Activated CD4-positive, alpha-beta memory T cell treated with anti-CD3 and anti-CD28 coated beads for 36 hours (primary cell): ENCODE measurements at regions not wholly inside any gene's neighbourhood (a gene's known extent, or its start where the extent isn't known, plus 50 kb on each side); places are given as distances from the start of the nearest gene placed in this dataset.
"Not testable (repeated sequence)": the region's sequence is repeated elsewhere in the genome, so short reads cannot be mapped to it uniquely, and the experiment has no call there.

Experiments
- CTCF ChIA-PET: fragments of 350-600 bp; sonication (Branson Sonifier 250); formaldehyde crosslinking; loops from one replicate; lab custom pipeline; 2021; ENCODE audit warnings: antibody characterized with exemption, inconsistent platforms; lab: Charles Lee
- POLR2A ChIA-PET: fragments of 350-600 bp; sonication (Branson Sonifier 250); formaldehyde crosslinking; loops from one replicate; lab custom pipeline; 2021; ENCODE audit warnings: antibody characterized with exemption; lab: Charles Lee
- DNase-seq: peaks from one replicate; pipeline ENCODE4 v3.0.0-alpha.2; 2020
- H3K27ac Mint-ChIP-seq: one replicate; pipeline ENCODE4 v1.8.0; 2021; ENCODE audit warnings: mixed read lengths
- H3K27me3 Mint-ChIP-seq: one replicate; pipeline ENCODE4 v1.8.0; 2021; ENCODE audit warnings: mixed read lengths
- H3K36me3 Mint-ChIP-seq: one replicate; pipeline ENCODE4 v1.8.0; 2021; ENCODE audit warnings: mixed read lengths
- H3K4me1 Mint-ChIP-seq: one replicate; pipeline ENCODE4 v1.8.0; 2021; ENCODE audit warnings: low read depth, mixed read lengths
- H3K4me3 Mint-ChIP-seq: one replicate; pipeline ENCODE4 v1.8.0; 2021; ENCODE audit warnings: mild to moderate bottlenecking, mixed read lengths
- H3K9me3 Mint-ChIP-seq: one replicate; pipeline ENCODE4 v1.8.0; 2021; ENCODE audit warnings: mixed read lengths
- intact Hi-C: fragments of 100-400 bp; cut with micrococcal nuclease; formaldehyde crosslinking; loops from one replicate; pipeline ENCODE4 v1.15.1; 2023

DNA sequence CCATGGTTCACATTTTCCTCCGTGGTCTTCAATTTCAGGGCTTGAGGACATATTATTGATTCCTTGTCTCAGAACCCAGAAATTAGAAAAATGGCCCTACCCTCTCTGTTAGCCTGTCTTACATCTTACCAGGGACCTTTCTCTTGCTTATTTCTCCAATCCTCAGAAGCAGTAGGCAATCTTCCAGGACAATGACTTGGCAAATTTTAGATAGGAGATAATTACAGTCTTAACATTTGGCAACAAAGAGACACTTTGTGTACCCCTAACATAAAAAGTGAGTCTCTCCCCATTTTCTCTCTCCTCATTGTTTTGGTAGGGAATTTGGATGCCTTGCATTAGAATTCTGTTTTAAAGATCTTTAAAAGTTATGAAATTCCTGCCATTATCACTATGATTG is 778.1 kb upstream of the SLIT2 start:
- Mint-ChIP-seq H3K9me3 (peaks cover 19% of the 10 kb centered on the region), H3K27ac (no peak overlapping the region), H3K4me3 (no peak overlapping the region), H3K36me3 (no peaks in the 10 kb centered on the region), H3K4me1 (no peaks in the 10 kb centered on the region), H3K27me3 (no peaks in the 10 kb centered on the region)
- CTCF ChIA-PET = no interaction called here
- no peak for DNase-seq
- intact Hi-C loops = no loop called here
- POLR2A ChIA-PET = no interaction called here

- Mint-ChIP-seq H3K9me3 (peaks cover 19% of the 10 kb centered on the region), H3K36me3 (no peaks in the 10 kb centered on the region), H3K27ac (no peak overlapping the region), H3K4me3 (no peak overlapping the region), H3K4me1 (no peaks in the 10 kb centered on the region), H3K27me3 (no peaks in the 10 kb centered on the region)
- intact Hi-C loops = no loop called here
- DNase-seq = no peak
- CTCF ChIA-PET = no interaction called here
- POLR2A ChIA-PET = no interaction called here
These were observed 779.0 kb upstream of the SLIT2 start for GRCh38 chr4:19472666-19473065.

- H3K4me1 Mint-ChIP-seq, H3K4me3 Mint-ChIP-seq, H3K27me3 Mint-ChIP-seq, intact Hi-C loops, H3K27ac Mint-ChIP-seq, CTCF ChIA-PET, H3K36me3 Mint-ChIP-seq, POLR2A ChIA-PET, DNase-seq: not testable (repeated sequence)
- peaks cover 19% of the 10 kb centered on the region for H3K9me3 Mint-ChIP-seq
These were observed 781.7 kb upstream of the SLIT2 start for GRCh38 chr4:19470001-19470400.

- Mint-ChIP-seq H3K27ac (no peak overlapping the region), H3K9me3 (peaks cover 3% of the 10 kb centered on the region), H3K27me3 (no peaks in the 10 kb centered on the region), H3K4me3 (no peak overlapping the region), H3K4me1 (no peaks in the 10 kb centered on the region), H3K36me3 (no peaks in the 10 kb centered on the region)
- intact Hi-C loops = no loop called here
- DNase-seq = no peak
- ChIA-PET POLR2A (no interaction called here), CTCF (no interaction called here)
These were observed 789.6 kb upstream of the SLIT2 start for GRCh38 chr4:19462117-19462516.

- Mint-ChIP-seq H3K9me3 (peaks cover 21% of the 10 kb centered on the region), H3K4me1 (no peaks in the 10 kb centered on the region), H3K27ac (no peak overlapping the region), H3K36me3 (no peaks in the 10 kb centered on the region), H3K4me3 (no peak overlapping the region), H3K27me3 (no peaks in the 10 kb centered on the region)
- CTCF ChIA-PET = no interaction called here
- intact Hi-C loops = no loop called here
- no peak for DNase-seq
- POLR2A ChIA-PET = no interaction called here
These were observed 795.7 kb upstream of the SLIT2 start for GRCh38 chr4:19455850-19456602.

GRCh38 chr4:19455196-19455595 is 796.5 kb upstream of the SLIT2 start:
- H3K9me3 Mint-ChIP-seq = peaks cover 27% of the 10 kb centered on the region
- H3K4me1 Mint-ChIP-seq = no peaks in the 10 kb centered on the region
- DNase-seq = no peak
- CTCF ChIA-PET = interaction anchor here (0.6 kb wide), 1 partner anchor 898 kb away, joined by 5 read pairs; no protein-coding TSS in a partner anchor
- H3K27me3 Mint-ChIP-seq = no peaks in the 10 kb centered on the region
- intact Hi-C loops = no loop called here
- H3K36me3 Mint-ChIP-seq = no peaks in the 10 kb centered on the region
- no peak overlapping the region for H3K4me3 Mint-ChIP-seq
- H3K27ac Mint-ChIP-seq = no peak overlapping the region
- POLR2A ChIA-PET = no interaction called here

DNA sequence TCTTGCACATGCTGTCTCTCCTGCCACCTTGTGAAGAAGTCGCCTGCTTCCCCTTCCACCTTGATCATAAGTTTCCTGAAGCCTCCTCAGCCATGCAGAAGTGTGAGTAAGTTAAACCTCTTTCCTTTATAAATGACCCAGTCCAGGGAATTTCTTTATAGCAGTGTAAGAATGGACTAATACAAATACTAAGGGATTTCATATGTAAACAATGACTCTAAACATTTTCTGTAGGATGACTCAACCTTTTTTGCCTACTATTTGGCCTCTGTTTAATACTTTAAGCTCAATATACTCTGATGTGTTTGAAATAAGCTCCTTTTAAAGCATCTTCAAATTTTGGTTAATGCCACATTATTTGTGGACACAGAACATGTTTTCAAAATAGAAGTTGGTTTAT is 813.5 kb upstream of the SLIT2 start:
- H3K9me3 Mint-ChIP-seq = peaks cover 25% of the 10 kb centered on the region
- CTCF ChIA-PET = no interaction called here
- no peaks in the 10 kb centered on the region for H3K27me3 Mint-ChIP-seq
- H3K4me1 Mint-ChIP-seq = no peaks in the 10 kb centered on the region
- POLR2A ChIA-PET = no interaction called here
- intact Hi-C loops = no loop called here
- H3K4me3 Mint-ChIP-seq = no peak overlapping the region
- no peaks in the 10 kb centered on the region for H3K36me3 Mint-ChIP-seq
- no peak for DNase-seq
- no peak overlapping the region for H3K27ac Mint-ChIP-seq

GRCh38 chr4:19437008-19437407 is 814.7 kb upstream of the SLIT2 start:
- Mint-ChIP-seq H3K36me3 (no peaks in the 10 kb centered on the region), H3K9me3 (peaks cover 17% of the 10 kb centered on the region), H3K27me3 (no peaks in the 10 kb centered on the region), H3K4me3 (no peak overlapping the region), H3K4me1 (no peaks in the 10 kb centered on the region), H3K27ac (no peak overlapping the region)
- CTCF ChIA-PET = no interaction called here
- DNase-seq = no peak
- POLR2A ChIA-PET = no interaction called here
- intact Hi-C loops = no loop called here

- ChIA-PET CTCF (no interaction called here), POLR2A (no interaction called here)
- no peaks in the 10 kb centered on the region for H3K4me1 Mint-ChIP-seq
- H3K27ac Mint-ChIP-seq = no peak overlapping the region
- no peaks in the 10 kb centered on the region for H3K36me3 Mint-ChIP-seq
- no peaks in the 10 kb centered on the region for H3K27me3 Mint-ChIP-seq
- no peak overlapping the region for H3K4me3 Mint-ChIP-seq
- DNase-seq = no peak
- peaks cover 32% of the 10 kb centered on the region for H3K9me3 Mint-ChIP-seq
- intact Hi-C loops = no loop called here
These were observed 822.0 kb upstream of the SLIT2 start for GRCh38 chr4:19429684-19430083.

- CTCF ChIA-PET = no interaction called here
- DNase-seq = no peak
- H3K36me3 Mint-ChIP-seq = no peaks in the 10 kb centered on the region
These were observed 826.6 kb upstream of the SLIT2 start for GRCh38 chr4:19425146-19425545.

DNA sequence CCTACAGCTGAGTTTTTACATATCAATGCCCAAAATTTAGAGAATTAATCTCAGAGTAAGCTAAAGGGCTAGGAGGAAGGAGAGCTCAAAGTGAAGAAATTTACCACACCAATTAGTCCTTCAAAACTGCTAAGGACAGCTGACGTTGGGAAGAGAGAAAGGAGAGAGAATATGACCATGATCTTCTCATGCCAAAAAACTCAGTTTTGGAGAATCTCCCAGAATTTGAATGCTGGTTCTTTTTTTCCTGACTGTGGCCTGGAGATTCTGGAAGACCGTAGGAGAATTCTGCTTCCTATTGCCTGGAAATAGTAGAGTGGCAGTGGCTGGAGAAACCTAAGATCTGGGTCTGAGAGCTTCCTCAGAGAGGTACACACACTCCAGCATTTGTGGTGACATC is 834.4 kb upstream of the SLIT2 start:
- H3K36me3 Mint-ChIP-seq = no peaks in the 10 kb centered on the region
- no peaks in the 10 kb centered on the region for H3K4me1 Mint-ChIP-seq
- peaks cover 13% of the 10 kb centered on the region for H3K9me3 Mint-ChIP-seq
- H3K27ac Mint-ChIP-seq = no peak overlapping the region
- POLR2A ChIA-PET = no interaction called here
- intact Hi-C loops = no loop called here
- H3K4me3 Mint-ChIP-seq = no peak overlapping the region
- CTCF ChIA-PET = no interaction called here
- no peak for DNase-seq
- H3K27me3 Mint-ChIP-seq = no peaks in the 10 kb centered on the region

More at GRCh38 chr4:19425146-19425545, 826.6 kb upstream of the SLIT2 start:
- Mint-ChIP-seq H3K9me3 (peaks cover 19% of the 10 kb centered on the region), H3K27me3 (no peaks in the 10 kb centered on the region), H3K4me1 (no peaks in the 10 kb centered on the region), H3K4me3 (no peak overlapping the region), H3K27ac (no peak overlapping the region)
- intact Hi-C loops = no loop called here
- POLR2A ChIA-PET = no interaction called here

DNA sequence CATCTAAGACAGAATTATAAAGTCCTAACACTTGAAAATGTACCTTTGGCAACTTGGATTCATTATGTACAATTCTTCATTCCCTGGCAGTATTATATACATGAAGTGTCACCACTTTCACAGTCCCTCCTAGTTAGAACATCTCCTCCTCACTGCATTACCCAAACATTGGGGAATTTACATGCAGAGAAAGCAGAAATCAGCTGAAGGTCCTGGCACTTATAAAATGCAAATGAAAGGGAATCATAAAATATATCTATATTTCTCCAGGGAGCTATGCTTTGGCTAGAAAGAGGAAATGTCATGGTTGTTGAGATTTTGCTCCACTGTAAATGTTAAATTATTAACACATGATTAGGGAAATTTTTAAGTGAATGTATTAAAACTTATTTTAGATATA is 835.6 kb upstream of the SLIT2 start:
- Mint-ChIP-seq H3K36me3 (no peaks in the 10 kb centered on the region), H3K9me3 (peaks cover 13% of the 10 kb centered on the region), H3K27ac (no peak overlapping the region), H3K27me3 (no peaks in the 10 kb centered on the region), H3K4me1 (no peaks in the 10 kb centered on the region), H3K4me3 (no peak overlapping the region)
- ChIA-PET POLR2A (no interaction called here), CTCF (no interaction called here)
- intact Hi-C loops = no loop called here
- no peak for DNase-seq

DNA sequence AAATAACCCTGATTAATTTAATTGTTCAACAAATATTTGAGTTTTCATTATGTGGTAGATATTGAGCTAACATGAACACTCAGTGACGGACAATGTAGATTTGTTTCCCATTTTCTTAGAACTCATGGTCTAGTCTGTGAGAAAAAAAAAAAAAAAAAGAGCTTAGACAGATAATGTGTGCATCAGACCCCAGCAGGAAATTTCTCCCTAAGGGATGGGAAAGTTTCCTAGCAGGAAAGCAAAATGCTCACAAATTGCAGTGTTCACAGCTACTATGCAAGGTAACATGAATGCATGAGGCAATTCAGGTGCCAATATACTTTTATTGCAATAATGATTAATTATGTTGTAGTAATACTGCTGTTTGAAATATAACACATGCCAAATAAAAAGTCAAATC is 843.2 kb upstream of the SLIT2 start:
- POLR2A ChIA-PET = no interaction called here
- Mint-ChIP-seq H3K9me3 (peaks cover 6% of the 10 kb centered on the region), H3K36me3 (no peaks in the 10 kb centered on the region), H3K4me1 (no peaks in the 10 kb centered on the region), H3K27me3 (no peaks in the 10 kb centered on the region), H3K27ac (no peak overlapping the region), H3K4me3 (no peak overlapping the region)
- no peak for DNase-seq
- intact Hi-C loops = no loop called here
- CTCF ChIA-PET = no interaction called here
